ENCODE measurements at regions not wholly inside any gene's neighbourhood (a gene's known extent, or its start where the extent isn't known, plus 50 kb on each side); places are given as distances from the start of the nearest gene placed in this dataset.

GRCh38 chr11:64472593-64473455, 82.9 kb upstream of the SLC22A11 start:
- no peak overlapping the region for H3K4me3 ChIP-seq (ENCODE audit: low read depth, low read length)
- TF ChIP-seq, protein P1, sequence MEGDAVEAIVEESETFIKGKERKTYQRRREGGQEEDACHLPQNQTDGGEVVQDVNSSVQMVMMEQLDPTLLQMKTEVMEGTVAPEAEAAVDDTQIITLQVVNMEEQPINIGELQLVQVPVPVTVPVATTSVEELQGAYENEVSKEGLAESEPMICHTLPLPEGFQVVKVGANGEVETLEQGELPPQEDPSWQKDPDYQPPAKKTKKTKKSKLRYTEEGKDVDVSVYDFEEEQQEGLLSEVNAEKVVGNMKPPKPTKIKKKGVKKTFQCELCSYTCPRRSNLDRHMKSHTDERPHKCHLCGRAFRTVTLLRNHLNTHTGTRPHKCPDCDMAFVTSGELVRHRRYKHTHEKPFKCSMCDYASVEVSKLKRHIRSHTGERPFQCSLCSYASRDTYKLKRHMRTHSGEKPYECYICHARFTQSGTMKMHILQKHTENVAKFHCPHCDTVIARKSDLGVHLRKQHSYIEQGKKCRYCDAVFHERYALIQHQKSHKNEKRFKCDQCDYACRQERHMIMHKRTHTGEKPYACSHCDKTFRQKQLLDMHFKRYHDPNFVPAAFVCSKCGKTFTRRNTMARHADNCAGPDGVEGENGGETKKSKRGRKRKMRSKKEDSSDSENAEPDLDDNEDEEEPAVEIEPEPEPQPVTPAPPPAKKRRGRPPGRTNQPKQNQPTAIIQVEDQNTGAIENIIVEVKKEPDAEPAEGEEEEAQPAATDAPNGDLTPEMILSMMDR (IDR thresholded peaks at IDR 0.05; ENCODE audit: borderline replicate concordance, insufficient read depth, low read depth, low read length) = no peak

DNA sequence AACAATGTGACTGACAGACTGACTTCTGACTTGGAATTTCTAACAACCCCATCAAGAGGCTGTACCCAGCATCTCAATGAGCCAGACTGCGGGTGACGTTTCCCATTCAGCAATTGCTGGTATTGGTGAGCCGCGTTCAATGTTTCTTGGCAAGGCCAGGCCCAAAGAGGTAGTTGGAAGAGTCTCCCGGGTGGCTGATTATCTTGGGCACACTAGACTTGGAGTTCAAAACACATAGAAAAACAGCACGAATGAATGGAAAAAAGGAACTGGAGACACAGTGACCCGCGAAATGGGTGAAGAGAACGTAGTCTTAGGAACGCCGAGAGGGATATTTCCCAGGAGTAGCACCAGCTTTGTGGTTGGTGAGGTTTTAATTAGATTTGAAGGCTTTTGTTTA, 81.1 kb upstream of the SLC22A11 start:
- TF ChIP-seq, protein P1 (IDR thresholded peaks at IDR 0.05; ENCODE audit: borderline replicate concordance, insufficient read depth, low read depth, low read length) = no peak

DNA sequence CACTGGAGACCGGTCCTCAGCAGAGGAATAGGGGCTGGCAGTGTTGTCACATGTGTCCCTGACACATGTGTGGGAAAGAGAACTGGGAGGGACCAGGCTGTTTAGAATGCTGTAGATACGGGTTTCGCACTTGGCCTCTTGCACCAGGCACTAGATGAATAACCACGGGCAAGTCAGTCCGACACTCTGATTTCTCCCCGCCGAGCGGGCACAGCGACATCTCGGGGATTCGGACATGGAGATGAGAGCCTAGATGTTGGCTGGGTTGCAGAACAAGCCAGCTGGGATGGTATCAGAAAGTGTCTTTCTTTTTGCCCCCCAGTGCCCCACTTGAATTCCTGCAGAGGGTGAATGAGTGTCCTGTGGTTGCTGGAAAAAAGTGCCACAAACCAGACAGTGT, 80.6 kb upstream of the SLC22A11 start:
- H3K4me3 ChIP-seq (ENCODE audit: low read depth, low read length) = no peak overlapping the region
- TF ChIP-seq, protein P1 (IDR thresholded peaks at IDR 0.05; ENCODE audit: borderline replicate concordance, insufficient read depth, low read depth, low read length) = no peak

More for the DNA sequence above, 81.1 kb upstream of the SLC22A11 start:
- no peak overlapping the region for H3K4me3 ChIP-seq (ENCODE audit: low read depth, low read length)

GRCh38 chr11:64476881-64477280, 78.9 kb upstream of the SLC22A11 start:
- TF ChIP-seq, protein P1 (IDR thresholded peaks at IDR 0.05; ENCODE audit: borderline replicate concordance, insufficient read depth, low read depth, low read length) = no peak
- no peak overlapping the region for H3K4me3 ChIP-seq (ENCODE audit: low read depth, low read length)

DNA sequence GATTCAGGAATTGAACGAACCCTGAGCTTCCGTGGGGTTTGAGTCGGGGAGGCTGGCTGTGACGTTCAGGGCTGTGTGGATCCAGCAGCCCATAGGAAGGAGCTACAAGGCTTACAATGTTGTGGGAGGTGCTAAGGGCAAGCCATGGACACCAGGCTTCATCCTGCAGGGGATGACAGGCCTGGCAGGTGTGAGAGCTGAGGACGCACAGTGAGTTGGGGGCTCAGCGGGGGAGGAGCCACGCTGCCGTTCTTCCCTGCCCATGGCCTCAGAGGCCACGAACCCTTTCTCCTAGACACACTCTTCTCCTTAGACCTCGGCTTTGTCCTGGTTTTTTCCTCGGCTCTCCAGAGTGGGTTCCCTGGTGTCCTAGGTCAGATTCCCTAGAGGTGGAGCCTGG, 78.1 kb upstream of the SLC22A11 start:
- H3K4me3 ChIP-seq (ENCODE audit: low read depth, low read length) = no peak overlapping the region
- TF ChIP-seq, protein P1 (IDR thresholded peaks at IDR 0.05; ENCODE audit: borderline replicate concordance, insufficient read depth, low read depth, low read length) = no peak

DNA sequence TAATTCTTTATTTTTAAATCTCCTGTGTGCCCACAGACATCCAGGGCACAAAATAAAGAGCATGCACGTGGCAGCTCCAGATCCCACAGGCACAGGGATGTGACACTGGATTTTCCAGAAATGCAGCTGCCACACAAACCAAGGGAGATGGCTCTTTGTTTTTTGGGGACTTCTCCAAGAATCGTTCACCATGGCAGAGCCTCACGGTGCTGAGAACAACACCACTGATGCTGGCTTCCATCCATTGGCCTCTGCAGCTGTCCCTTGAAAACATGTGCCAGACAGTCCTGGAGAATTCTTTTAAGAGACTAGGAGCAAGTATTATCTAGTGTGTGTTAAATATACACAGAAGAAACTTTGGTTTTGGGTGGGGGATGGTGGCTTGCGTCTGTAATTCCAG, 73.2 kb upstream of the SLC22A11 start:
- H3K4me3 ChIP-seq (ENCODE audit: low read depth, low read length) = no peak overlapping the region
- TF ChIP-seq, protein P1 (IDR thresholded peaks at IDR 0.05; ENCODE audit: borderline replicate concordance, insufficient read depth, low read depth, low read length) = no peak

Measured in GM12875 (cell line).